K562 (cell line): ENCODE measurements at regions not wholly inside any gene's neighbourhood (a gene's known extent, or its start where the extent isn't known, plus 50 kb on each side); places are given as distances from the start of the nearest gene placed in this dataset.

Experiments used
- ATAC-seq: fragments of 200-7000 bp; cut with Tn5 transposase; 3 replicates; pipeline ENCODE4 v1.9.1; 2020; ENCODE audit warnings: moderate library complexity
- BruUV-seq: library from RNA; stranded (reverse); fragments of 400-500 nt; replicated peaks from 2 replicates; lab custom pipeline; 2021; lab: Mats Ljungman, UMichigan
- CTCF ChIA-PET: fragments of 300-600 bp; formaldehyde crosslinking; extraction: SDS; loops from one replicate; lab custom pipeline; 2021; ENCODE audit warnings: low intra/inter-chr PET ratio; lab: Yijun Ruan, JAX
- POLR2A ChIA-PET: fragments of 300-600, 350-650 bp; sonication (Branson Sonifier 250); formaldehyde crosslinking; extraction: SDS; loops from one replicate; lab custom pipeline; 2021; ENCODE audit warnings: antibody characterized with exemption, inconsistent platforms; lab: Yijun Ruan, JAX
- DNase-seq, 4 experiments: peaks; one replicate each; pipeline versions ENCODE4 v3.0.0 to v3.0.0-alpha.2; 2011 to 2018; ENCODE audit warnings: low spot score in 3 of 4, mixed read lengths in 3 of 4; ENCODE audit errors: extremely low read depth in 1 of 4
- FAIRE-seq: peaks from 2 replicates; lab custom pipeline; 2011; peaks lifted over from hg19 to GRCh38; lab: Jason Lieb, UNC
- H2AFZ ChIP-seq: 2 replicates; pipeline ENCODE4 v1.6.0; 2011; ENCODE audit warnings: low read depth, low read length, control low read depth, inconsistent platforms
- H3K27ac ChIP-seq: fragments of 200-600 bp; 3 replicates; pipeline ENCODE4 v1.8.0; 2011; ENCODE audit warnings: low read depth, mild to moderate bottlenecking, control low read depth, inconsistent platforms, low read length, moderate library complexity, mixed read lengths; ENCODE audit errors: extremely low read depth
- H3K27me3 ChIP-seq, 2 experiments: fragments of 300-600 bp in 1 of 2; 2 replicates in 1 of 2; 3 replicates in 1 of 2; pipeline versions ENCODE4 v1.6.0 to v1.8.0; 2011; ENCODE audit warnings: inconsistent platforms in 2 of 2, low read length in 2 of 2, mild to moderate bottlenecking in 1 of 2, mixed read lengths in 1 of 2, moderate library complexity in 1 of 2; ENCODE audit not compliant: control insufficient read depth in 2 of 2, insufficient read depth in 2 of 2
- H3K36me3 ChIP-seq: fragments of 300-600 bp; 3 replicates; pipeline ENCODE4 v1.8.0; 2011; ENCODE audit warnings: mild to moderate bottlenecking, low read length, inconsistent platforms; ENCODE audit not compliant: control insufficient read depth, insufficient read depth
- H3K4me1 ChIP-seq, 2 experiments: fragments of 200-600 bp in 1 of 2; replicated peaks in 1 of 2; 2 replicates in 1 of 2; 3 replicates in 1 of 2; pipeline versions ENCODE4 v1.5.1 to v1.8.0; 2011; ENCODE audit warnings: inconsistent platforms in 2 of 2, low read length in 2 of 2, mild to moderate bottlenecking in 1 of 2, mixed read lengths in 1 of 2, moderate library complexity in 1 of 2; ENCODE audit not compliant: control insufficient read depth in 2 of 2, insufficient read depth in 2 of 2
- H3K4me2 ChIP-seq: 2 replicates; pipeline ENCODE4 v1.6.1; 2011; ENCODE audit warnings: low read length, control low read depth, inconsistent platforms, mixed read lengths; ENCODE audit not compliant: insufficient read depth
- H3K4me3 ChIP-seq: fragments of 200-600 bp; sonication (generic), shearing (Covaris generic); 2 replicates; pipeline ENCODE4 v1.5.1; 2016; ENCODE audit warnings: control low read depth, inconsistent platforms
- H3K79me2 ChIP-seq: fragments of 200-600 bp; 3 replicates; pipeline ENCODE4 v1.8.0; 2011; ENCODE audit warnings: low read length, inconsistent platforms; ENCODE audit not compliant: control insufficient read depth, insufficient read depth
- H3K9ac ChIP-seq, 2 experiments: 2 replicates each; pipeline versions ENCODE4 v1.6.0 to v1.6.1; 2011; ENCODE audit warnings: low read depth in 2 of 2, low read length in 2 of 2, control low read depth in 1 of 2, inconsistent platforms in 1 of 2, mild to moderate bottlenecking in 1 of 2, mixed read lengths in 1 of 2; ENCODE audit not compliant: insufficient read depth in 1 of 2
- H3K9me1 ChIP-seq: one replicate; pipeline ENCODE4 v1.6.0; 2011; ENCODE audit warnings: inconsistent platforms, mild to moderate bottlenecking, low read length, moderate library complexity; ENCODE audit not compliant: control insufficient read depth, insufficient read depth
- H3K9me3 ChIP-seq: replicated peaks from 2 replicates; pipeline ENCODE4 v1.5.1; 2011; ENCODE audit warnings: low read depth, low read length, inconsistent platforms; ENCODE audit not compliant: control insufficient read depth, insufficient read depth
- H4K20me1 ChIP-seq: replicated peaks from 2 replicates; pipeline ENCODE4 v1.6.1; 2011; ENCODE audit warnings: low read length, inconsistent platforms, mixed read lengths; ENCODE audit not compliant: control insufficient read depth, insufficient read depth
- HDGF ChIP-seq: fragments of 450-650 bp; IDR thresholded peaks from 2 replicates; pipeline ENCODE4 v1.6.1; 2016
- PHF8 ChIP-seq: fragments of 200-600 bp; sonication (generic); IDR thresholded peaks from 2 replicates; pipeline ENCODE4 v1.6.1; 2012; ENCODE audit warnings: mixed run types, mild to moderate bottlenecking, inconsistent platforms, low read length, moderate library complexity, borderline replicate concordance
- WGBS: fragments of 100-300 bp; shearing (Covaris generic); methylation state at CpG from one replicate; pipeline ENCODE4 v1.1.6; 2016; ENCODE audit warnings: low coverage, mixed read lengths; ENCODE audit not compliant: insufficient coverage; ENCODE audit errors: missing lambda C conversion rate; 5-methylcytosine and 5-hydroxymethylcytosine counted together
- in situ Hi-C: fragments of 300-500 bp; cut with MboI; formaldehyde crosslinking; loops from 4 replicates; pipeline ENCODE4 v1.15.0; 2018; ENCODE audit warnings: inconsistent platforms, mixed read lengths
- intact Hi-C: fragments of 100-400 bp; cut with micrococcal nuclease; formaldehyde crosslinking; loops from 2 replicates; pipeline ENCODE4 v1.14.2; 2022
- TF ChIP-seq, protein P1 (sequence below): fragments of 450-650 bp; formaldehyde crosslinking; IDR thresholded peaks from 2 replicates; pipeline ENCODE4 v1.4.0; 2022; ENCODE audit warnings: missing genetic modification characterization
- TF ChIP-seq, protein P2 (sequence below): fragments of 450-650 bp; IDR thresholded peaks from 2 replicates; pipeline ENCODE4 v1.6.1; 2014; ENCODE audit warnings: low read depth, mild to moderate bottlenecking, moderate library complexity, borderline replicate concordance

DNA sequence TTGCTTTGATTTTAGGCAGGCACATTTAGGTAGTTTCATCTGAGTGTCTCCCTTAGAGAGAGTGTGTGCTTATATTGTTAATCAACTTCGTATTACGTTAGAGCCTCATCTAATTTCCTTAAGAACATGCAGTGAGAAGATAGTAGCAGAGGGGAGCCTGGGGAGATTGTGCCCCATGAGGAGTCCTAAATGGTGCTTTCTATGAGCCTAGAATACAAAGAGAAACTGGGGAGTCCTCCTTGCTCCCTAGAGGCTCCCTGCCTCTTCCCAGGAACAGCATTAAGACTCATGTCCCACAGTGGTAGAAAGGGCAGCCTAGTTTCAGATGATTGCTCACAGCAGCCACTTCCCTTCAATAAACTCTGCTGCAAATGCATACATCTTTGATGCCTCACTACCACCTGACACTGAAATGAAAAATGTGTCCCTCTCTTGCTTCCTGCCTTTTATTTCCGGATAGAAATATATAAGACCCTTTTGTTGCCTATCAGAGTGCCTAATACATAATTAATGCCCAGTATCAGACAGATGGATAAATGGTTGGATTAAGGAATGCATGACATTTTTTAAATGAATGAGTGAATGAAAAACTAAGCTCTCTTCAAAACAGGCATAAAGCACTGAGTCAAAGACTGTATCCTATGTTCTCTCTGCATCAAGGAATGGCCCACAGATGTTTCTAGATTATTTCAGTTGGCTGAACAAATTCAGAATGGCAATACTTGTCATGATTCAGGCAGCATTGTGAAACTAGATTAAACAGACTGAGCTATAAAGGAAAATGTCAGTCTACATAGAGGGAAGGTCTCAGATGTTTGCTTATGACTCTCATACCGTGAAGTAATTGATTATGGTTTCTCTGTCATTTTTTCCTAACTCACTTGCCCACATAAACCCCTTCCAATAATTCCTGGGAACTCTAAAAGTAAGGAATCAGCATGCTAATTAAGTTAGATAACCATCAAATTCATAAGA lies 362.1 kb downstream of the LRRC3B start:
- ChIA-PET CTCF (no interaction called here), POLR2A (no interaction called here)
- Histone ChIP-seq H3K4me3 (no peak overlapping the region), H3K79me2 (no peaks in the 10 kb centered on the region), H3K9me1 (no peaks in the 10 kb centered on the region), H3K9me3 (peaks cover 2% of the 10 kb centered on the region), H3K4me2 (no peak overlapping the region), H2AFZ (no peak overlapping the region), H3K9ac (no peak overlapping the region), H4K20me1 (no peaks in the 10 kb centered on the region), H3K4me1 (no peaks in the 10 kb centered on the region), H3K36me3 (no peaks in the 10 kb centered on the region), H3K27ac (no peak overlapping the region), H3K27me3 (no peaks in the 10 kb centered on the region)
- no peak for DNase-seq
- FAIRE-seq = no peak
- no peak for ATAC-seq
- 0% methylated on average over 4 of the region's 4 CpGs for WGBS
- TF ChIP-seq HDGF = no peak
- TF ChIP-seq, protein P1, sequence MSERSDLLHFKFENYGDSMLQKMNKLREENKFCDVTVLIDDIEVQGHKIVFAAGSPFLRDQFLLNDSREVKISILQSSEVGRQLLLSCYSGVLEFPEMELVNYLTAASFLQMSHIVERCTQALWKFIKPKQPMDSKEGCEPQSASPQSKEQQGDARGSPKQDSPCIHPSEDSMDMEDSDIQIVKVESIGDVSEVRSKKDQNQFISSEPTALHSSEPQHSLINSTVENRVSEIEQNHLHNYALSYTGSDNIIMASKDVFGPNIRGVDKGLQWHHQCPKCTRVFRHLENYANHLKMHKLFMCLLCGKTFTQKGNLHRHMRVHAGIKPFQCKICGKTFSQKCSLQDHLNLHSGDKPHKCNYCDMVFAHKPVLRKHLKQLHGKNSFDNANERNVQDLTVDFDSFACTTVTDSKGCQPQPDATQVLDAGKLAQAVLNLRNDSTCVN (CRISPR knock-in tag) = no peak
- TF ChIP-seq, protein P2, sequence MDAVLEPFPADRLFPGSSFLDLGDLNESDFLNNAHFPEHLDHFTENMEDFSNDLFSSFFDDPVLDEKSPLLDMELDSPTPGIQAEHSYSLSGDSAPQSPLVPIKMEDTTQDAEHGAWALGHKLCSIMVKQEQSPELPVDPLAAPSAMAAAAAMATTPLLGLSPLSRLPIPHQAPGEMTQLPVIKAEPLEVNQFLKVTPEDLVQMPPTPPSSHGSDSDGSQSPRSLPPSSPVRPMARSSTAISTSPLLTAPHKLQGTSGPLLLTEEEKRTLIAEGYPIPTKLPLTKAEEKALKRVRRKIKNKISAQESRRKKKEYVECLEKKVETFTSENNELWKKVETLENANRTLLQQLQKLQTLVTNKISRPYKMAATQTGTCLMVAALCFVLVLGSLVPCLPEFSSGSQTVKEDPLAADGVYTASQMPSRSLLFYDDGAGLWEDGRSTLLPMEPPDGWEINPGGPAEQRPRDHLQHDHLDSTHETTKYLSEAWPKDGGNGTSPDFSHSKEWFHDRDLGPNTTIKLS = no peak
- no peak for TF ChIP-seq PHF8
- BruUV-seq = no TSS peak
- in situ Hi-C loops = no loop called here
- intact Hi-C loops = no loop called here
